IMR-90 (cell line): ENCODE measurements at regions not wholly inside any gene's neighbourhood (a gene's known extent, or its start where the extent isn't known, plus 50 kb on each side); places are given as distances from the start of the nearest gene placed in this dataset.

Experiments used
- ATAC-seq: fragments of 200-7000 bp; cut with Tn5 transposase; 2 replicates; pipeline ENCODE4 v1.9.1; 2020; ENCODE audit warnings: low read depth, mild to moderate bottlenecking, moderate library complexity
- BruUV-seq: library from RNA; stranded (reverse); fragments of 400-500 nt; replicated peaks from 2 replicates; lab custom pipeline; 2021; lab: Mats Ljungman, UMichigan
- CTCF ChIA-PET: fragments of 300-600 bp; formaldehyde crosslinking; extraction: SDS; loops from one replicate; lab custom pipeline; 2021; ENCODE audit warnings: antibody characterized with exemption; lab: Yijun Ruan, JAX
- POLR2A ChIA-PET: fragments of 300-600 bp; sonication (Branson Sonifier 250); formaldehyde crosslinking; loops from one replicate; lab custom pipeline; 2022; ENCODE audit warnings: antibody characterized with exemption; ENCODE audit not compliant: unreplicated experiment; lab: Charles Lee
- DNase-seq: peaks from one replicate; pipeline ENCODE4 v3.0.0; 2013
- H2AFZ ChIP-seq: replicated peaks from 2 replicates; pipeline ENCODE3; 2013; ENCODE audit warnings: low read length, mild to moderate bottlenecking; ENCODE audit not compliant: poor library complexity
- H2AK5ac ChIP-seq: 2 replicates; pipeline ENCODE4 v1.6.1; 2013; ENCODE audit warnings: low read depth, low read length, inconsistent platforms
- H2AK9ac ChIP-seq: replicated peaks from 2 replicates; pipeline ENCODE3; 2013; ENCODE audit warnings: mild to moderate bottlenecking, low read depth, low read length, moderate library complexity; ENCODE audit not compliant: poor library complexity
- H2BK120ac ChIP-seq: 2 replicates; pipeline ENCODE4 v1.6.1; 2013; ENCODE audit warnings: low read depth, low read length, inconsistent platforms
- H2BK15ac ChIP-seq: 3 replicates; pipeline ENCODE4 v1.6.1; 2013; ENCODE audit warnings: low read depth, low read length, inconsistent platforms
- H2BK20ac ChIP-seq: 2 replicates; pipeline ENCODE4 v1.6.1; 2013; ENCODE audit warnings: low read depth, mild to moderate bottlenecking, inconsistent platforms, low read length, moderate library complexity
- H2BK5ac ChIP-seq: 2 replicates; pipeline ENCODE4 v1.6.1; 2013; ENCODE audit warnings: mild to moderate bottlenecking, low read depth, low read length, inconsistent platforms; ENCODE audit not compliant: poor library complexity, severe bottlenecking
- H3K14ac ChIP-seq: replicated peaks from 2 replicates; pipeline ENCODE4 v1.6.1; 2013; ENCODE audit warnings: low read depth, low read length, inconsistent platforms
- H3K18ac ChIP-seq: 2 replicates; pipeline ENCODE4 v1.6.1; 2013; ENCODE audit warnings: low read depth, low read length, control low read depth
- H3K23ac ChIP-seq: 2 replicates; pipeline ENCODE4 v1.6.1; 2013; ENCODE audit warnings: low read depth, low read length, inconsistent platforms
- H3K27ac ChIP-seq: 2 replicates; pipeline ENCODE4 v1.5.1; 2013; ENCODE audit warnings: mild to moderate bottlenecking, control low read depth, low read length; ENCODE audit not compliant: insufficient read depth
- H3K27me3 ChIP-seq: 2 replicates; pipeline ENCODE4 v1.6.1; 2013; ENCODE audit warnings: low read length; ENCODE audit not compliant: control insufficient read depth, insufficient read depth
- H3K36me3 ChIP-seq: 2 replicates; pipeline ENCODE4 v1.6.1; 2013; ENCODE audit warnings: low read length, mixed read lengths; ENCODE audit not compliant: control insufficient read depth, insufficient read depth
- H3K4ac ChIP-seq: 2 replicates; pipeline ENCODE4 v1.6.1; 2013; ENCODE audit warnings: low read depth, low read length, inconsistent platforms
- H3K4me1 ChIP-seq: 2 replicates; pipeline ENCODE4 v1.6.1; 2013; ENCODE audit warnings: low read length, mixed read lengths; ENCODE audit not compliant: control insufficient read depth, insufficient read depth
- H3K4me2 ChIP-seq: 2 replicates; pipeline ENCODE4 v1.6.1; 2013; ENCODE audit warnings: low read depth, mild to moderate bottlenecking, control low read depth, low read length, moderate library complexity
- H3K4me3 ChIP-seq: 2 replicates; pipeline ENCODE4 v1.5.1; 2013; ENCODE audit warnings: low read depth, mild to moderate bottlenecking, control low read depth, low read length, moderate library complexity; ENCODE audit not compliant: insufficient read depth
- H3K56ac ChIP-seq: 2 replicates; pipeline ENCODE4 v1.6.1; 2013; ENCODE audit warnings: low read length, inconsistent platforms; ENCODE audit not compliant: insufficient read depth; ENCODE audit errors: extremely low read depth
- H3K79me1 ChIP-seq, 2 experiments: 2 replicates each; pipeline ENCODE4 v1.6.1; 2013; ENCODE audit warnings: low read length in 2 of 2, inconsistent platforms in 1 of 2, low read depth in 1 of 2
- H3K9ac ChIP-seq: 2 replicates; pipeline ENCODE4 v1.6.1; 2013; ENCODE audit warnings: low read depth, low read length, control low read depth
- H3K9me1 ChIP-seq: 2 replicates; pipeline ENCODE4 v1.6.1; 2013; ENCODE audit warnings: low read length, inconsistent platforms; ENCODE audit not compliant: insufficient read depth
- H3K9me3 ChIP-seq: 2 replicates; pipeline ENCODE4 v1.6.1; 2013; ENCODE audit warnings: low read length; ENCODE audit not compliant: control insufficient read depth, insufficient read depth
- H4K20me1 ChIP-seq: 2 replicates; pipeline ENCODE4 v1.6.1; 2013; ENCODE audit warnings: low read length, inconsistent platforms; ENCODE audit not compliant: insufficient read depth
- H4K5ac ChIP-seq: 2 replicates; pipeline ENCODE4 v1.6.1; 2013; ENCODE audit warnings: mild to moderate bottlenecking, low read depth, low read length, control low read depth
- H4K8ac ChIP-seq, 2 experiments: 2 replicates each; pipeline ENCODE4 v1.6.1; 2013; ENCODE audit warnings: low read depth in 2 of 2, low read length in 2 of 2, control low read depth in 1 of 2, inconsistent platforms in 1 of 2
- H4K91ac ChIP-seq: 2 replicates; pipeline ENCODE4 v1.6.1; 2013; ENCODE audit warnings: low read depth, low read length, inconsistent platforms; ENCODE audit not compliant: insufficient read depth
- BHLHE40 ChIP-seq: fragments of 150-350 bp; IDR thresholded peaks from 2 replicates; pipeline ENCODE4 v1.6.1; 2016; ENCODE audit warnings: mild to moderate bottlenecking, low read depth, low read length
- CEBPB ChIP-seq: IDR thresholded peaks from 2 replicates; pipeline ENCODE4 v1.6.1; 2012; ENCODE audit warnings: low read depth, low read length, improper control_type of control experiment
- CHD1 ChIP-seq: IDR thresholded peaks from 2 replicates; pipeline ENCODE4 v1.6.1; 2012; ENCODE audit warnings: low read depth, low read length, improper control_type of control experiment
- ELK1 ChIP-seq: fragments of 150-350 bp; IDR thresholded peaks from 2 replicates; pipeline ENCODE4 v1.6.1; 2016; ENCODE audit warnings: low read depth, mild to moderate bottlenecking, low read length, moderate library complexity, borderline replicate concordance
- FOS ChIP-seq: fragments of 150-350 bp; IDR thresholded peaks from 2 replicates; pipeline ENCODE4 v1.6.1; 2016; ENCODE audit warnings: low read depth, low read length
- MAFK ChIP-seq: IDR thresholded peaks from 2 replicates; pipeline ENCODE4 v1.6.1; 2012; ENCODE audit warnings: low read depth, low read length, improper control_type of control experiment
- MAZ ChIP-seq: IDR thresholded peaks from 2 replicates; pipeline ENCODE4 v1.6.1; 2012; ENCODE audit warnings: low read depth, mild to moderate bottlenecking, low read length, improper control_type of control experiment, moderate library complexity, borderline replicate concordance
- MXI1 ChIP-seq: IDR thresholded peaks from 2 replicates; pipeline ENCODE4 v1.6.1; 2012; ENCODE audit warnings: low read depth, mild to moderate bottlenecking, low read length, moderate library complexity, borderline replicate concordance
- NFE2L2 ChIP-seq: fragments of 150-350 bp; IDR thresholded peaks from 2 replicates; pipeline ENCODE4 v1.6.1; 2016; ENCODE audit warnings: low read depth, mild to moderate bottlenecking, low read length
- POLR2A ChIP-seq: IDR thresholded peaks from 2 replicates; pipeline ENCODE4 v1.6.1; 2012; ENCODE audit warnings: mild to moderate bottlenecking, low read depth, low read length
- RAD21 ChIP-seq: IDR thresholded peaks from 2 replicates; pipeline ENCODE4 v1.6.1; 2012; ENCODE audit warnings: low read length, improper control_type of control experiment
- RCOR1 ChIP-seq: IDR thresholded peaks from 2 replicates; pipeline ENCODE4 v1.6.1; 2012; ENCODE audit warnings: mild to moderate bottlenecking, low read length, improper control_type of control experiment; ENCODE audit not compliant: insufficient replicate concordance
- RFX5 ChIP-seq: IDR thresholded peaks from 2 replicates; pipeline ENCODE4 v1.8.0; 2012; ENCODE audit warnings: low read depth, mild to moderate bottlenecking, low read length, moderate library complexity
- SMC3 ChIP-seq: fragments of 150-350 bp; IDR thresholded peaks from 2 replicates; pipeline ENCODE4 v1.6.1; 2016; ENCODE audit warnings: low read depth, mild to moderate bottlenecking, antibody characterized with exemption, low read length, moderate library complexity
- WGBS, 2 experiments: methylation state at CpG; one replicate each; pipeline versions ENCODE4 v1.1.5 to v1.1.7; 2013; ENCODE audit warnings: missing lambda C conversion rate in 2 of 2; ENCODE audit not compliant: insufficient read length in 1 of 2; ENCODE audit errors: extremely low coverage in 2 of 2; 5-methylcytosine and 5-hydroxymethylcytosine counted together
- dilution Hi-C: fragments of 300-500 bp; cut with HindIII; formaldehyde crosslinking; loops from one replicate; pipeline ENCODE4 v1.14.3; 2018; ENCODE audit warnings: low sequenced_read_pairs; ENCODE audit not compliant: unreplicated experiment
- in situ Hi-C: fragments of 300-500 bp; cut with MboI; formaldehyde crosslinking; loops from 3 replicates; pipeline ENCODE4 v1.14.3; 2019; ENCODE audit warnings: low sequenced_read_pairs, inconsistent platforms, mixed read lengths
- intact Hi-C: fragments of 100-400 bp; cut with micrococcal nuclease; formaldehyde crosslinking; loops from 2 replicates; pipeline ENCODE4 v1.10.0; 2022
- TF ChIP-seq, protein P1 (sequence below): conservative IDR thresholded peaks from 2 replicates; pipeline ENCODE4 v1.5.1; 2012; ENCODE audit warnings: mild to moderate bottlenecking, low read depth, low read length, improper control_type of control experiment
- TF ChIP-seq, protein P2 (sequence below): fragments of 150-350 bp; IDR thresholded peaks from 2 replicates; pipeline ENCODE4 v1.6.1; 2017; ENCODE audit warnings: mild to moderate bottlenecking, antibody characterized with exemption, low read length, low read depth

GRCh38 chr10:64219271-64220025, 698.2 kb downstream of the REEP3 start:
- Histone ChIP-seq H2AK5ac (no peak overlapping the region), H4K8ac (no peak overlapping the region), H3K4me3 (no peak overlapping the region), H3K4ac (no peak overlapping the region), H3K4me2 (no peak overlapping the region), H3K9me3 (peaks cover 9% of the 10 kb centered on the region), H2BK20ac (no peak overlapping the region), H3K18ac (no peak overlapping the region), H2BK15ac (no peak overlapping the region), H3K9ac (no peak overlapping the region), H3K36me3 (no peaks in the 10 kb centered on the region), H2AK9ac (no peak overlapping the region), H4K91ac (no peak overlapping the region), H2BK120ac (no peak overlapping the region), H2BK5ac (no peak overlapping the region), H2AFZ (no peak overlapping the region), H3K56ac (no peak overlapping the region), H3K4me1 (no peaks in the 10 kb centered on the region), H3K27me3 (no peaks in the 10 kb centered on the region), H3K9me1 (no peaks in the 10 kb centered on the region), H3K79me1 (no peaks in the 10 kb centered on the region), H3K23ac (no peak overlapping the region), H3K27ac (no peak overlapping the region), H3K14ac (no peak overlapping the region), H4K5ac (no peak overlapping the region), H4K20me1 (no peaks in the 10 kb centered on the region)
- DNase-seq (no peak), ATAC-seq (no peak)
- in situ Hi-C loops (no loop called here), intact Hi-C loops (no loop called here), dilution Hi-C loops (no loop called here)
- no CpG with 5 or more reads among the region's 6 CpGs for WGBS, 2 experiments
- POLR2A ChIA-PET, result no interaction called here
- no TSS peak for BruUV-seq
- CTCF ChIA-PET, result no interaction called here
- TF ChIP-seq MAZ, result no peak
- TF ChIP-seq MAFK, result no peak
- TF ChIP-seq CHD1, result no peak
- no peak for TF ChIP-seq RFX5
- TF ChIP-seq, protein P1, sequence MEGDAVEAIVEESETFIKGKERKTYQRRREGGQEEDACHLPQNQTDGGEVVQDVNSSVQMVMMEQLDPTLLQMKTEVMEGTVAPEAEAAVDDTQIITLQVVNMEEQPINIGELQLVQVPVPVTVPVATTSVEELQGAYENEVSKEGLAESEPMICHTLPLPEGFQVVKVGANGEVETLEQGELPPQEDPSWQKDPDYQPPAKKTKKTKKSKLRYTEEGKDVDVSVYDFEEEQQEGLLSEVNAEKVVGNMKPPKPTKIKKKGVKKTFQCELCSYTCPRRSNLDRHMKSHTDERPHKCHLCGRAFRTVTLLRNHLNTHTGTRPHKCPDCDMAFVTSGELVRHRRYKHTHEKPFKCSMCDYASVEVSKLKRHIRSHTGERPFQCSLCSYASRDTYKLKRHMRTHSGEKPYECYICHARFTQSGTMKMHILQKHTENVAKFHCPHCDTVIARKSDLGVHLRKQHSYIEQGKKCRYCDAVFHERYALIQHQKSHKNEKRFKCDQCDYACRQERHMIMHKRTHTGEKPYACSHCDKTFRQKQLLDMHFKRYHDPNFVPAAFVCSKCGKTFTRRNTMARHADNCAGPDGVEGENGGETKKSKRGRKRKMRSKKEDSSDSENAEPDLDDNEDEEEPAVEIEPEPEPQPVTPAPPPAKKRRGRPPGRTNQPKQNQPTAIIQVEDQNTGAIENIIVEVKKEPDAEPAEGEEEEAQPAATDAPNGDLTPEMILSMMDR, result no peak
- TF ChIP-seq NFE2L2, result no peak
- no peak for TF ChIP-seq SMC3
- no peak for TF ChIP-seq BHLHE40
- TF ChIP-seq ELK1, result no peak
- no peak for TF ChIP-seq RAD21
- no peak for TF ChIP-seq FOS
- TF ChIP-seq POLR2A, result no peak
- TF ChIP-seq, protein P2, sequence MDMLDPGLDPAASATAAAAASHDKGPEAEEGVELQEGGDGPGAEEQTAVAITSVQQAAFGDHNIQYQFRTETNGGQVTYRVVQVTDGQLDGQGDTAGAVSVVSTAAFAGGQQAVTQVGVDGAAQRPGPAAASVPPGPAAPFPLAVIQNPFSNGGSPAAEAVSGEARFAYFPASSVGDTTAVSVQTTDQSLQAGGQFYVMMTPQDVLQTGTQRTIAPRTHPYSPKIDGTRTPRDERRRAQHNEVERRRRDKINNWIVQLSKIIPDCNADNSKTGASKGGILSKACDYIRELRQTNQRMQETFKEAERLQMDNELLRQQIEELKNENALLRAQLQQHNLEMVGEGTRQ, result no peak
- no peak for TF ChIP-seq RCOR1
- TF ChIP-seq MXI1, result no peak
- no peak for TF ChIP-seq CEBPB
